CD4-positive, alpha-beta T cell treated with Interleukin-4 for 4 hours (primary cell): ENCODE measurements at regions not wholly inside any gene's neighbourhood (a gene's known extent, or its start where the extent isn't known, plus 50 kb on each side); places are given as distances from the start of the nearest gene placed in this dataset.
A peak's percentile ranks its signal among the peaks of the same experiment; 100 is the strongest.
"Not testable (repeated sequence)": the region's sequence is repeated elsewhere in the genome, so short reads cannot be mapped to it uniquely, and the experiment has no call there.

Experiments
- DNase-seq: peaks from one replicate; pipeline ENCODE4 v3.0.0-alpha.2; 2020

GRCh38 chr21:31448496-31448895, 104.4 kb upstream of the TIAM1 start:
- DNase-seq: no peak

- no peak for DNase-seq
Observed at GRCh38 chr21:31447505-31447904, 103.4 kb upstream of the TIAM1 start.

GRCh38 chr21:31446226-31446855, 102.3 kb upstream of the TIAM1 start:
- peak; percentile 62 for DNase-seq

- no peak for DNase-seq
Observed at GRCh38 chr21:31445137-31445536, 101.1 kb upstream of the TIAM1 start.

- peak; percentile 6 for DNase-seq
Observed at GRCh38 chr21:31443736-31444521, 99.9 kb upstream of the TIAM1 start.

GRCh38 chr21:31442339-31442738, 98.3 kb upstream of the TIAM1 start:
- no peak for DNase-seq

- no peak for DNase-seq
Observed at GRCh38 chr21:31429506-31429905, 85.4 kb upstream of the TIAM1 start.

GRCh38 chr21:31426235-31426797, 82.3 kb upstream of the TIAM1 start:
- DNase-seq: no peak

GRCh38 chr21:31425138-31425537, 81.1 kb upstream of the TIAM1 start:
- DNase-seq: no peak

- no peak for DNase-seq
Observed at GRCh38 chr21:31424058-31424457, 80.0 kb upstream of the TIAM1 start.

GRCh38 chr21:31420988-31421387, 76.9 kb upstream of the TIAM1 start:
- DNase-seq: no peak

GRCh38 chr21:31420354-31420753, 76.3 kb upstream of the TIAM1 start:
- DNase-seq: no peak

- no peak for DNase-seq
Observed at GRCh38 chr21:31418377-31419001, 74.4 kb upstream of the TIAM1 start.

- DNase-seq: not testable (repeated sequence)
Observed at GRCh38 chr21:31417214-31417613, 73.2 kb upstream of the TIAM1 start.

GRCh38 chr21:31416465-31416864, 72.4 kb upstream of the TIAM1 start:
- DNase-seq: no peak

GRCh38 chr21:31414263-31415000, 70.4 kb upstream of the TIAM1 start:
- DNase-seq: no peak

GRCh38 chr21:31413698-31414097, 69.6 kb upstream of the TIAM1 start:
- no peak for DNase-seq

GRCh38 chr21:31410499-31411131, 66.6 kb upstream of the TIAM1 start:
- DNase-seq: peak; percentile 30

GRCh38 chr21:31409831-31410487, 65.9 kb upstream of the TIAM1 start:
- DNase-seq: no peak

GRCh38 chr21:31408301-31409088, 64.4 kb upstream of the TIAM1 start:
- DNase-seq: no peak

- DNase-seq: no peak
Observed at GRCh38 chr21:31406510-31406909, 62.4 kb upstream of the TIAM1 start.
